IMR-90 (cell line): ENCODE measurements at regions not wholly inside any gene's neighbourhood (a gene's known extent, or its start where the extent isn't known, plus 50 kb on each side); places are given as distances from the start of the nearest gene placed in this dataset.
"Not testable (repeated sequence)": the region's sequence is repeated elsewhere in the genome, so short reads cannot be mapped to it uniquely, and the experiment has no call there.

Source experiments
- ATAC-seq: fragments of 200-7000 bp; cut with Tn5 transposase; 2 replicates; pipeline ENCODE4 v1.9.1; 2020; ENCODE audit warnings: low read depth, mild to moderate bottlenecking, moderate library complexity
- BruUV-seq: library from RNA; stranded (reverse); fragments of 400-500 nt; replicated peaks from 2 replicates; lab custom pipeline; 2021; lab: Mats Ljungman, UMichigan
- CTCF ChIA-PET: fragments of 300-600 bp; formaldehyde crosslinking; extraction: SDS; loops from one replicate; lab custom pipeline; 2021; ENCODE audit warnings: antibody characterized with exemption; lab: Yijun Ruan, JAX
- POLR2A ChIA-PET: fragments of 300-600 bp; sonication (Branson Sonifier 250); formaldehyde crosslinking; loops from one replicate; lab custom pipeline; 2022; ENCODE audit warnings: antibody characterized with exemption; ENCODE audit not compliant: unreplicated experiment; lab: Charles Lee
- DNase-seq: peaks from one replicate; pipeline ENCODE4 v3.0.0; 2013
- H2AFZ ChIP-seq: replicated peaks from 2 replicates; pipeline ENCODE3; 2013; ENCODE audit warnings: low read length, mild to moderate bottlenecking; ENCODE audit not compliant: poor library complexity
- H2AK5ac ChIP-seq: 2 replicates; pipeline ENCODE4 v1.6.1; 2013; ENCODE audit warnings: low read depth, low read length, inconsistent platforms
- H2AK9ac ChIP-seq: replicated peaks from 2 replicates; pipeline ENCODE3; 2013; ENCODE audit warnings: mild to moderate bottlenecking, low read depth, low read length, moderate library complexity; ENCODE audit not compliant: poor library complexity
- H2BK120ac ChIP-seq: 2 replicates; pipeline ENCODE4 v1.6.1; 2013; ENCODE audit warnings: low read depth, low read length, inconsistent platforms
- H2BK15ac ChIP-seq: 3 replicates; pipeline ENCODE4 v1.6.1; 2013; ENCODE audit warnings: low read depth, low read length, inconsistent platforms
- H2BK20ac ChIP-seq: 2 replicates; pipeline ENCODE4 v1.6.1; 2013; ENCODE audit warnings: low read depth, mild to moderate bottlenecking, inconsistent platforms, low read length, moderate library complexity
- H2BK5ac ChIP-seq: 2 replicates; pipeline ENCODE4 v1.6.1; 2013; ENCODE audit warnings: mild to moderate bottlenecking, low read depth, low read length, inconsistent platforms; ENCODE audit not compliant: poor library complexity, severe bottlenecking
- H3K14ac ChIP-seq: replicated peaks from 2 replicates; pipeline ENCODE4 v1.6.1; 2013; ENCODE audit warnings: low read depth, low read length, inconsistent platforms
- H3K18ac ChIP-seq: 2 replicates; pipeline ENCODE4 v1.6.1; 2013; ENCODE audit warnings: low read depth, low read length, control low read depth
- H3K23ac ChIP-seq: 2 replicates; pipeline ENCODE4 v1.6.1; 2013; ENCODE audit warnings: low read depth, low read length, inconsistent platforms
- H3K27ac ChIP-seq: 2 replicates; pipeline ENCODE4 v1.5.1; 2013; ENCODE audit warnings: mild to moderate bottlenecking, control low read depth, low read length; ENCODE audit not compliant: insufficient read depth
- H3K27me3 ChIP-seq: 2 replicates; pipeline ENCODE4 v1.6.1; 2013; ENCODE audit warnings: low read length; ENCODE audit not compliant: control insufficient read depth, insufficient read depth
- H3K36me3 ChIP-seq: 2 replicates; pipeline ENCODE4 v1.6.1; 2013; ENCODE audit warnings: low read length, mixed read lengths; ENCODE audit not compliant: control insufficient read depth, insufficient read depth
- H3K4ac ChIP-seq: 2 replicates; pipeline ENCODE4 v1.6.1; 2013; ENCODE audit warnings: low read depth, low read length, inconsistent platforms
- H3K4me1 ChIP-seq: 2 replicates; pipeline ENCODE4 v1.6.1; 2013; ENCODE audit warnings: low read length, mixed read lengths; ENCODE audit not compliant: control insufficient read depth, insufficient read depth
- H3K4me2 ChIP-seq: 2 replicates; pipeline ENCODE4 v1.6.1; 2013; ENCODE audit warnings: low read depth, mild to moderate bottlenecking, control low read depth, low read length, moderate library complexity
- H3K4me3 ChIP-seq: 2 replicates; pipeline ENCODE4 v1.5.1; 2013; ENCODE audit warnings: low read depth, mild to moderate bottlenecking, control low read depth, low read length, moderate library complexity; ENCODE audit not compliant: insufficient read depth
- H3K56ac ChIP-seq: 2 replicates; pipeline ENCODE4 v1.6.1; 2013; ENCODE audit warnings: low read length, inconsistent platforms; ENCODE audit not compliant: insufficient read depth; ENCODE audit errors: extremely low read depth
- H3K79me1 ChIP-seq, 2 experiments: 2 replicates each; pipeline ENCODE4 v1.6.1; 2013; ENCODE audit warnings: low read length in 2 of 2, inconsistent platforms in 1 of 2, low read depth in 1 of 2
- H3K9ac ChIP-seq: 2 replicates; pipeline ENCODE4 v1.6.1; 2013; ENCODE audit warnings: low read depth, low read length, control low read depth
- H3K9me1 ChIP-seq: 2 replicates; pipeline ENCODE4 v1.6.1; 2013; ENCODE audit warnings: low read length, inconsistent platforms; ENCODE audit not compliant: insufficient read depth
- H3K9me3 ChIP-seq: 2 replicates; pipeline ENCODE4 v1.6.1; 2013; ENCODE audit warnings: low read length; ENCODE audit not compliant: control insufficient read depth, insufficient read depth
- H4K20me1 ChIP-seq: 2 replicates; pipeline ENCODE4 v1.6.1; 2013; ENCODE audit warnings: low read length, inconsistent platforms; ENCODE audit not compliant: insufficient read depth
- H4K5ac ChIP-seq: 2 replicates; pipeline ENCODE4 v1.6.1; 2013; ENCODE audit warnings: mild to moderate bottlenecking, low read depth, low read length, control low read depth
- H4K8ac ChIP-seq, 2 experiments: 2 replicates each; pipeline ENCODE4 v1.6.1; 2013; ENCODE audit warnings: low read depth in 2 of 2, low read length in 2 of 2, control low read depth in 1 of 2, inconsistent platforms in 1 of 2
- H4K91ac ChIP-seq: 2 replicates; pipeline ENCODE4 v1.6.1; 2013; ENCODE audit warnings: low read depth, low read length, inconsistent platforms; ENCODE audit not compliant: insufficient read depth
- WGBS, 2 experiments: methylation state at CpG; one replicate each; pipeline versions ENCODE4 v1.1.5 to v1.1.7; 2013; ENCODE audit warnings: missing lambda C conversion rate in 2 of 2; ENCODE audit not compliant: insufficient read length in 1 of 2; ENCODE audit errors: extremely low coverage in 2 of 2; 5-methylcytosine and 5-hydroxymethylcytosine counted together
- dilution Hi-C: fragments of 300-500 bp; cut with HindIII; formaldehyde crosslinking; loops from one replicate; pipeline ENCODE4 v1.14.3; 2018; ENCODE audit warnings: low sequenced_read_pairs; ENCODE audit not compliant: unreplicated experiment
- in situ Hi-C: fragments of 300-500 bp; cut with MboI; formaldehyde crosslinking; loops from 3 replicates; pipeline ENCODE4 v1.14.3; 2019; ENCODE audit warnings: low sequenced_read_pairs, inconsistent platforms, mixed read lengths
- intact Hi-C: fragments of 100-400 bp; cut with micrococcal nuclease; formaldehyde crosslinking; loops from 2 replicates; pipeline ENCODE4 v1.10.0; 2022

DNA sequence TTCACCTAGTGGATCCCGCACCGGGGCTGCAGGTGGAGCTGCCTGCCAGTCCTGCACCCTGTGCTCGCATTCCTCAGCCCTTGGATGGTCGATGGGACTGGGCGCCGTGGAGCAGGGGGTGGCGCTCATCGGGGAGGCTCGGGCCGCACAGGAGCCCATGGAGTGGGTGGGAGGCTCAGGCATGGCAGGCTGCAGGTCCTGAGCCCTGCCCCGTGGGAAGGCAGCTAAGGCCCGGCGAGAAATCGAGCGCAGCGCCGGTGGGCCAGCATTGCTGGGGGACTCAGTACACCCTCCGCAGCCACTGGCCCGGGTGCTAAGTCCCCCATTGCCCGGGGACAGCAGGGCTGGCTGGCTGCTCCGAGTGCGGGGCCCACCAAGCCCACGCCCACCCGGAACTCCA is 52.6 kb downstream of the SLC41A2 start:
- H2BK120ac ChIP-seq, CTCF ChIA-PET, intact Hi-C loops, H3K27me3 ChIP-seq, BruUV-seq, H2AK9ac ChIP-seq, H2AFZ ChIP-seq, H4K8ac ChIP-seq, H3K79me1 ChIP-seq, H4K20me1 ChIP-seq, H3K9me1 ChIP-seq, H3K56ac ChIP-seq, H3K14ac ChIP-seq, H3K18ac ChIP-seq, H3K9me3 ChIP-seq, H3K4me2 ChIP-seq, H3K9ac ChIP-seq, H3K4ac ChIP-seq, H3K4me1 ChIP-seq, H3K23ac ChIP-seq, DNase-seq, H2AK5ac ChIP-seq, H2BK15ac ChIP-seq, H3K4me3 ChIP-seq, H3K36me3 ChIP-seq, ATAC-seq, H2BK5ac ChIP-seq, H3K27ac ChIP-seq, H2BK20ac ChIP-seq, H4K5ac ChIP-seq, POLR2A ChIA-PET, dilution Hi-C loops, H4K91ac ChIP-seq, in situ Hi-C loops: not testable (repeated sequence)
- no CpG with 5 or more reads among the region's 24 CpGs for WGBS, 2 experiments
